Gastrocnemius medialis (tissue), 4 donors: ENCODE measurements at regions not wholly inside any gene's neighbourhood (a gene's known extent, or its start where the extent isn't known, plus 50 kb on each side); places are given as distances from the start of the nearest gene placed in this dataset.

Source experiments
- CTCF ChIP-seq, 5 experiments: fragments of 450-650 bp in 3 of 5; fragments of 200-600 bp in 2 of 5; sonication (generic) in 2 of 5; IDR thresholded peaks in 4 of 5; conservative IDR thresholded peaks in 1 of 5; 1 replicate in 4 of 5; 2 replicates in 1 of 5; pipeline ENCODE4 v1.5.1; 2016 to 2019; ENCODE audit warnings: antibody characterized with exemption in 5 of 5, mild to moderate bottlenecking in 3 of 5, moderate library complexity in 3 of 5
- POLR2A ChIP-seq, 2 donors: fragments of 450-650 bp; IDR thresholded peaks; one replicate each; pipeline ENCODE4 v1.6.1; 2017; ENCODE audit warnings: antibody characterized with exemption in 2 of 2, mild to moderate bottlenecking in 2 of 2, moderate library complexity in 2 of 2

- no peak for TF ChIP-seq CTCF (IDR thresholded peaks at IDR 0.05 in 4 of 5, conservative IDR thresholded peaks at IDR 0.05 in 1 of 5)
- TF ChIP-seq POLR2A (IDR thresholded peaks at IDR 0.05): no peak
Observed at GRCh38 chr5:74037321-74037720, 411.3 kb downstream of the ARHGEF28 start.
